Body of pancreas (tissue), 4 donors: ENCODE measurements at regions not wholly inside any gene's neighbourhood (a gene's known extent, or its start where the extent isn't known, plus 50 kb on each side); places are given as distances from the start of the nearest gene placed in this dataset.

ENCODE experiments used
- ATAC-seq: fragments of 150-250 bp; one replicate; pipeline ENCODE4 v1.9.1; 2016
- DNase-seq, 4 donors: peaks; one replicate each; pipeline ENCODE4 v3.0.0-alpha.2; 2019
- H3K27ac ChIP-seq, 4 donors: fragments of 200-600 bp; sonication (generic); 1 replicate in 3 of 4; 2 replicates in 1 of 4; pipeline versions ENCODE4 v1.5.1 to v1.6.1; 2016 to 2019; ENCODE audit warnings: mild to moderate bottlenecking in 1 of 4, mixed read lengths in 1 of 4, moderate library complexity in 1 of 4
- H3K27me3 ChIP-seq, 2 donors: fragments of 200-600 bp; sonication (generic); one replicate each; pipeline ENCODE4 v1.6.0; 2016; ENCODE audit warnings: mild to moderate bottlenecking in 1 of 2
- H3K36me3 ChIP-seq, 2 donors: fragments of 200-600 bp; sonication (generic); replicated peaks in 1 of 2; 2 replicates each; pipeline ENCODE4 v1.5.1; 2016; ENCODE audit warnings: low read depth in 2 of 2; ENCODE audit not compliant: insufficient read depth in 1 of 2
- H3K4me1 ChIP-seq: fragments of 200-600 bp; sonication (generic); one replicate; pipeline ENCODE4 v1.6.0; 2016
- H3K4me3 ChIP-seq, 2 donors: fragments of 200-600 bp; sonication (generic); 1 replicate in 1 of 2; 2 replicates in 1 of 2; pipeline ENCODE4 v1.5.1; 2016 to 2019
- H3K9me3 ChIP-seq, 3 donors: fragments of 200-600 bp; sonication (generic); 1 replicate in 2 of 3; 2 replicates in 1 of 3; pipeline ENCODE4 v1.5.1; 2016
- POLR2A ChIP-seq, 3 donors: fragments of 450-650 bp; IDR thresholded peaks; one replicate each; pipeline ENCODE4 v1.6.1; 2016; ENCODE audit warnings: antibody characterized with exemption in 3 of 3, mild to moderate bottlenecking in 2 of 3
- WGBS, 2 donors: methylation state at CpG; one replicate each; pipeline ENCODE4 v1.1.5; 2017; 5-methylcytosine and 5-hydroxymethylcytosine counted together
- intact Hi-C: fragments of 100-400 bp; cut with DNase I; formaldehyde crosslinking; loops from one replicate; pipeline ENCODE4 v1.15.1; 2023
- TF ChIP-seq, protein P1 (sequence below), 7 experiments: fragments of 450-650 bp in 4 of 7; fragments of 200-600 bp in 3 of 7; sonication (generic) in 3 of 7; IDR thresholded peaks; one replicate each; pipeline ENCODE4 v1.5.1; 2016 to 2019; ENCODE audit warnings: antibody characterized with exemption in 7 of 7

DNA sequence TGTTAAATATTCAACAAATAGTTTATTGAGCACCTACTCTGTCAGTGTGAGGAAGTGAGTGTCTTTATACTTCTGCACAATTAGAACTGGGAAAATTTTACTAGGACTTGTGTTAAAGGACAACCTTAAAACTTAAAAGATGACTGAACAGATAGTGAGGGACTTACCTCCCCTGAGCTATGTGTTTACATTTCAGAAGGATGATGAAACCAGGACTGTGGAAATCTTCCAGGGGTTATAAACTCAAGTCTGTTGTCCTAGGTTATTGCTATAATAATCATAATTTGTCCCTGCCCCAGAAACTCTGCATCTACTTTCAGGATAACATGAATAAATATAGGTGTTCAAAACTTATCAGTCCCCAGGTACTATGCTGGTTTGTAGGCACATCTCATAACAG, 261.0 kb upstream of the MKLN1 start:
- ATAC-seq (no peak), DNase-seq (no peak)
- H3K27me3 ChIP-seq: no peaks in the 10 kb centered on the region
- no peaks in the 10 kb centered on the region for H3K36me3 ChIP-seq
- no peak for TF ChIP-seq POLR2A (IDR thresholded peaks at IDR 0.05)
- TF ChIP-seq, protein P1, sequence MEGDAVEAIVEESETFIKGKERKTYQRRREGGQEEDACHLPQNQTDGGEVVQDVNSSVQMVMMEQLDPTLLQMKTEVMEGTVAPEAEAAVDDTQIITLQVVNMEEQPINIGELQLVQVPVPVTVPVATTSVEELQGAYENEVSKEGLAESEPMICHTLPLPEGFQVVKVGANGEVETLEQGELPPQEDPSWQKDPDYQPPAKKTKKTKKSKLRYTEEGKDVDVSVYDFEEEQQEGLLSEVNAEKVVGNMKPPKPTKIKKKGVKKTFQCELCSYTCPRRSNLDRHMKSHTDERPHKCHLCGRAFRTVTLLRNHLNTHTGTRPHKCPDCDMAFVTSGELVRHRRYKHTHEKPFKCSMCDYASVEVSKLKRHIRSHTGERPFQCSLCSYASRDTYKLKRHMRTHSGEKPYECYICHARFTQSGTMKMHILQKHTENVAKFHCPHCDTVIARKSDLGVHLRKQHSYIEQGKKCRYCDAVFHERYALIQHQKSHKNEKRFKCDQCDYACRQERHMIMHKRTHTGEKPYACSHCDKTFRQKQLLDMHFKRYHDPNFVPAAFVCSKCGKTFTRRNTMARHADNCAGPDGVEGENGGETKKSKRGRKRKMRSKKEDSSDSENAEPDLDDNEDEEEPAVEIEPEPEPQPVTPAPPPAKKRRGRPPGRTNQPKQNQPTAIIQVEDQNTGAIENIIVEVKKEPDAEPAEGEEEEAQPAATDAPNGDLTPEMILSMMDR (IDR thresholded peaks at IDR 0.05): no peak
- intact Hi-C loops: no loop called here
- no peaks in the 10 kb centered on the region for H3K9me3 ChIP-seq
- H3K4me3 ChIP-seq: no peak overlapping the region
- peak overlapping the region in 2 of 4 donors; percentile 2 to 29 for H3K27ac ChIP-seq
- H3K4me1 ChIP-seq: peaks cover 16% of the 10 kb centered on the region

DNA sequence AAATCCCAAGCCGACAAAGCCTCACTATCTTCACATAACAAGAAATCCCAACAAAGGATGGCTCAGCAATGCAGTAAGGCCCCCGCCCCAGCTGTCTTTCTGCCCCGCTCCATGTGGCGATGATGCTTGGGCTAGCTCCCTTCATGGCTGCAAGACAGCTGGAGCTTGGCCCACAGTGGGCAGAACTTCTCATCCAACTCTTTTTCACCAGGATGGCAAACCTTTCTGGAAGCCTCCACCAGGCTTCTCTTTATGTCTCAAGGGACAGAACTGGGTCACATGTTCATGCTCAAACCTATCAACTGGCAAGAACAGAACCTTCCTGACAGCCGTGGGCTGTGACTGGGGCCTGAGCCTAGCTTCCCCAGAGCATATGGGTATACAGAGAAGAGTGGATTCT, 260.5 kb upstream of the MKLN1 start:
- H3K36me3 ChIP-seq: no peaks in the 10 kb centered on the region
- DNase-seq (no peak), ATAC-seq (no peak)
- WGBS, 2 donors: 69 to 84% methylated on average over 4 to 5 of the region's 5 CpGs
- TF ChIP-seq POLR2A (IDR thresholded peaks at IDR 0.05): no peak
- TF ChIP-seq, protein P1 (IDR thresholded peaks at IDR 0.05): no peak
- no peaks in the 10 kb centered on the region for H3K9me3 ChIP-seq
- no peak overlapping the region for H3K4me3 ChIP-seq
- peak overlapping the region in 2 of 4 donors; percentile 0 to 29 for H3K27ac ChIP-seq
- peaks cover 21% of the 10 kb centered on the region for H3K4me1 ChIP-seq
- H3K27me3 ChIP-seq: no peaks in the 10 kb centered on the region
- intact Hi-C loops: no loop called here

DNA sequence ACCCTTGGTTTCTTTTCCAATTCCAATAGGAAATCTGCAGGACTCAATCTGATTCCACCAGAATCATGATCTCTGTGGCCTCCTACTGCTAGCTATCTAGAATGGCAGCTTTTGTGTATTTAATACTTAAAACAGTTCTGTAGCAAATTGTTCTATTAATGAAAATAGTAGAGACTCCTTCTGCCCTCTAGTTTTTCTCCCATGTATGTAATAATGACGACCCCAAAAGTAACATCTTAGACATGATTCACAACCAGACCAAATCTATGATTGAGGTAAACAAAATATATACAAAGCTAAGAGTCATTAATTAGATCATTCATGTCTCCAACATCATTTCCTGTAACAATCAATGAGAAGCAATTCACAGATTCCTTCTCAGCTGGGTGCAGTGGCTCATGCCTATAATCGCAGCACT, 259.1 kb upstream of the MKLN1 start:
- Histone ChIP-seq H3K9me3 (no peaks in the 10 kb centered on the region), H3K27ac (peak overlapping the region in 2 of 4 donors; percentile 16 to 31), H3K36me3 (no peaks in the 10 kb centered on the region), H3K4me1 (peaks cover 34% of the 10 kb centered on the region), H3K27me3 (no peaks in the 10 kb centered on the region), H3K4me3 (no peak overlapping the region)
- TF ChIP-seq, protein P1 (IDR thresholded peaks at IDR 0.05): peak in 5 of 7 experiments; percentile 12 to 42 (median 36)
- TF ChIP-seq POLR2A (IDR thresholded peaks at IDR 0.05): no peak
- no peak for DNase-seq
- intact Hi-C loops: no loop called here
- 35 to 38% methylated on average over 2 of the region's 2 CpGs for WGBS, 2 donors
- ATAC-seq: no peak

DNA sequence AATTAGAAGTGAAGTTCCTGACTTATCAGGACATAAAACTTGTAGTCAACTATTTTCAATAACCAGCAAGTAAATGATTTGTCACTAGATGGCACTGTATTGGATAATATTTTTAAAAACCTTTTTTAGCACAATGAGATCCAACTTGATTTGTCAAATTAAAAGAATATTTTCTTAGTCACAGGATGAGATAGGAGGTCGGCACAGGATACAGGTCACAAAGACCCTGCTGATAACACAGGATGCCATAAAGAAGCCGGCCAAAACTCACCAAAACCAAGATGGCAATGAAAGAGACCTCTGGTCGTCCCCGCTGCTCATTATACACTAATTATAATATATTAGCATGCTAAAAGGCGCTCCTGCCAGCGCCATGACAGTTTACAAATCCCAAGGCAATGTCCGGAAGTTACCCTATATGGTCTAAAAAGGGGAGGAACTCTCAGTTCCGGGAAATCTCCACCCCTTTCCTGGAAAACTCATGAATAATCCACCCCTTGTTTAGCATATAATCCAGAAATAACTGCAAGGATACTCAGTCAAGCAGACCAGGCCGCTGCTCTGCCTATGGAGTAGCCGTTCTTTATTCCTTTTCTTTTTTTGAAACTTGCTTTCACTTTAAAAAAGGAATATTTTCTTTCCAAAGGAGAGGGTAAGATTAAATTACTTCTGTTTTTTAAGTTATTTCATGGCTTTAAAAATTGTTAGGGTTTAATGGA, 255.7 kb upstream of the MKLN1 start:
- peak in 2 of 3 donors; percentile 52 to 57 for TF ChIP-seq POLR2A (IDR thresholded peaks at IDR 0.05)
- TF ChIP-seq, protein P1 (IDR thresholded peaks at IDR 0.05): peak in 6 of 7 experiments; percentile 41 to 60 (median 56)
- Histone ChIP-seq H3K4me1 (peaks cover 37% of the 10 kb centered on the region), H3K27ac (peak overlapping the region; percentile 27 to 76 (median 68)), H3K4me3 (no peak overlapping the region), H3K27me3 (no peaks in the 10 kb centered on the region), H3K9me3 (no peaks in the 10 kb centered on the region), H3K36me3 (no peaks in the 10 kb centered on the region)
- peak; percentile 84 for ATAC-seq
- intact Hi-C loops: no loop called here
- 17 to 26% methylated on average over 10 of the region's 10 CpGs for WGBS, 2 donors
- peak; percentile 74 to 91 (median 82) for DNase-seq
